Activated CD8-positive, alpha-beta T cell treated with anti-CD3 and anti-CD28 coated beads, Interleukin-2, amount 10 ng/mL, durations not matched to agents 7 days and 5 days (primary cell): ENCODE measurements at regions not wholly inside any gene's neighbourhood (a gene's known extent, or its start where the extent isn't known, plus 50 kb on each side); places are given as distances from the start of the nearest gene placed in this dataset.

Experiments
- ATAC-seq: fragments of 150-1000 bp; cut with Tn5 transposase; one replicate; pipeline ENCODE4 v1.10.0; 2021; ENCODE audit warnings: moderate library complexity
- CTCF ChIA-PET: fragments of 350-600 bp; sonication (Branson Sonifier 250); formaldehyde crosslinking; loops from one replicate; lab custom pipeline; 2021; ENCODE audit warnings: antibody characterized with exemption; lab: Charles Lee
- POLR2A ChIA-PET: fragments of 350-600 bp; sonication (Branson Sonifier 250); formaldehyde crosslinking; loops from one replicate; lab custom pipeline; 2021; ENCODE audit warnings: antibody characterized with exemption; lab: Charles Lee
- DNase-seq: peaks from one replicate; pipeline ENCODE4 v3.0.0-alpha.2; 2020
- H3K27ac Mint-ChIP-seq: one replicate; pipeline ENCODE4 v1.8.0; 2021; ENCODE audit warnings: mild to moderate bottlenecking, mixed read lengths
- H3K27me3 Mint-ChIP-seq: one replicate; pipeline ENCODE4 v1.8.0; 2021; ENCODE audit warnings: low read depth, mixed read lengths
- H3K36me3 Mint-ChIP-seq: one replicate; pipeline ENCODE4 v1.8.0; 2021; ENCODE audit warnings: low read depth, mixed read lengths
- H3K4me1 Mint-ChIP-seq: one replicate; pipeline ENCODE4 v1.8.0; 2021; ENCODE audit warnings: low read depth, mixed read lengths
- H3K4me3 Mint-ChIP-seq: one replicate; pipeline ENCODE4 v1.8.0; 2021; ENCODE audit warnings: mild to moderate bottlenecking, mixed read lengths
- H3K9me3 Mint-ChIP-seq: one replicate; pipeline ENCODE4 v1.8.0; 2022; ENCODE audit warnings: mixed read lengths; ENCODE audit not compliant: insufficient read depth

DNA sequence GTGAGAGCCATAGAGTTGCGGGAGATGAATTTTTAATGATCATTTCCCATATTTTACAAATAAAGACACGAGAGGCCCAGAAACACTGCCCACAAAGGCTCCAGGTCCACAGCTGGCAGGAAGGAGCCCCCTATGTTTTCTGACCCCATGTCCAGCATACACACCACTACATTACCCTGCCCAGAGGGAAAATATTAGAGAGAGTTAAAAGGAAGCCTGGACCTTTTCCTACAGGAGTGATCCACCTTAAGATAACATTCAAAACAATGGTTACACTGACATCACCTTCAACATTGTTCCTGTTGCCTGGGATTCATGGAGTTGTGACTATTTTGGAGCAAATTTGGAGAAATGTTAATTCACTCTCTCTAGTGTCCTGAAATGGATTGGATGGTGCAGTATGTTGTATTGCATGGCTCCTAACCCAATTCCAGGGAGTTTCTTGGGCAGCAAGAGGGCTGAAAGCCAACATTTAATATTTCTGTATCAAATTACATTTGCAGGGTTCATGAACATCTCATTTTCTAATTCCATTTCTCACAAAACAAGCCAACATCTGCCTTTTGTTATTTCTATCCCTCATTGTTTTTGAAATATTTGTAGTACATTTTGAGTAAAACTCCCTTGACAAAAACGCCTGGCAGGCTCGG, 172.5 kb downstream of the DLEU7 start:
- Mint-ChIP-seq H3K27ac (no peak overlapping the region), H3K9me3 (peaks cover 9% of the 10 kb centered on the region), H3K36me3 (no peaks in the 10 kb centered on the region), H3K4me3 (no peak overlapping the region), H3K4me1 (no peaks in the 10 kb centered on the region), H3K27me3 (peaks cover 3% of the 10 kb centered on the region)
- ATAC-seq (no peak), DNase-seq (no peak)
- ChIA-PET POLR2A (no interaction called here), CTCF (no interaction called here)

DNA sequence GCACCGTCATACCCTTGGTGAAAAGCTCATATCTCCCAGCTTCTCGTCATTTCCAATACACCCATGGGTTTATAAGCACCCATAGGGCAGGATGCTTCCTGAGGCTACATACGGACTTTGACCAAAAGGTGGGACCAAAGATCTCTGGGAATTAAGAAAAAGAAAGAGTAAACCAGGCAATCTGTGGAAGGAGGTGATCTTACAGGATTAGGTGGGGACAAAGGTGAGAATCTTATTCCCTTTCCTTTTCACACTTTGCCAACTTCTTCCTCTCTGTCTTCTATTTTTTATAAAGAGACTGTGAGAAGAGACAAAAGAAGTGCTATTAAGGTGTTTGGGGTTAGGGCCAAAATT, 172.0 kb downstream of the DLEU7 start:
- no peak for ATAC-seq
- H3K27me3 Mint-ChIP-seq, result peaks cover 3% of the 10 kb centered on the region
- H3K4me1 Mint-ChIP-seq, result peaks cover 3% of the 10 kb centered on the region
- peaks cover 4% of the 10 kb centered on the region for H3K9me3 Mint-ChIP-seq
- no peak overlapping the region for H3K27ac Mint-ChIP-seq
- POLR2A ChIA-PET, result no interaction called here
- CTCF ChIA-PET, result no interaction called here
- H3K4me3 Mint-ChIP-seq, result no peak overlapping the region
- DNase-seq, result no peak
- H3K36me3 Mint-ChIP-seq, result no peaks in the 10 kb centered on the region

DNA sequence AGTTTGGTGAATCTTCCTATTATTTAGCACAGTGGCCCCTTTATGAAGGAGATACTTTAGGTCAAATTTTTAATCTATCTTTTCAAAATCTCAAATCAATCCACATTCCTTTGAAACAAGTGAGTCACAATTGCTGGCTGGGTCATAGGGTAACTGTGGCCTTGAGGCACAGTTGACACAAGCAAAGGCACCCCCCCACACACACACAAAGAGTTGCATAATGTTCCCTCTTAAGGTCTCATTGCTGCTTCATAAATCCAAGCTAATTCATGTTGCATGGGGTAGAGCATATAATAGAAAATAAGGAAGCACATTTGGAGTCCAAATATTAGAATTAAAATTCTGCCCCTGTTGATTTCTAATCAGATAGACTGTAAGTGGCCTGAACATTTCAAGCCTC, 171.5 kb downstream of the DLEU7 start:
- POLR2A ChIA-PET, result no interaction called here
- ATAC-seq (no peak), DNase-seq (no peak)
- Mint-ChIP-seq H3K27me3 (peaks cover 2% of the 10 kb centered on the region), H3K36me3 (no peaks in the 10 kb centered on the region), H3K27ac (no peak overlapping the region), H3K4me1 (peaks cover 5% of the 10 kb centered on the region), H3K4me3 (no peak overlapping the region), H3K9me3 (peaks cover 3% of the 10 kb centered on the region)
- CTCF ChIA-PET, result interaction anchor here (1.8 kb wide), 1 partner anchor 736 kb away, joined by 4 read pairs; the partner anchor contains the start of gene SPRYD7

DNA sequence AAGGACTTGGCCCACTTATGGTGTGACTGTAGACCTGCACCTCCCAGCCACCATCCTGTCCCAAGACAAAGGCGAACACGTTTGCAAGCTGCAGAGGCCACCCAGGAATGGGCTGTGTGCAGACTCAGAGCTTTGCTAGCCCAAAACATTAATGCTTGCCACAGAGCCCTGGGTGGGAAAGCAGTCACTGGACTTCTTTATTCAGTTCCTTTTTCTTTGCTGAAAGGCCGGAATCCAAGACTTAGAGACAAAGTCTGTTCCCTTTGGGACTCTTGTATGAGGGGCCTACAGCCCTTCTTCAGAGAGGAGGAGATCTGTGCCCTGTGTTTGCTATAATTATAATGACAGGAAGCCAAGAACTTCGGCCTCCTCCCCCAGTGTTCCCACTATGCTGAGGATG, 167.8 kb downstream of the DLEU7 start:
- Mint-ChIP-seq H3K27me3 (no peaks in the 10 kb centered on the region), H3K27ac (no peak overlapping the region), H3K4me1 (peaks cover 9% of the 10 kb centered on the region), H3K9me3 (no peaks in the 10 kb centered on the region), H3K36me3 (no peaks in the 10 kb centered on the region), H3K4me3 (no peak overlapping the region)
- no peak for DNase-seq
- ChIA-PET CTCF (interaction anchor here (1.1 kb wide), 1 partner anchor 59 kb away, joined by 3 read pairs; no protein-coding TSS in a partner anchor), POLR2A (no interaction called here)
- ATAC-seq, result no peak

DNA sequence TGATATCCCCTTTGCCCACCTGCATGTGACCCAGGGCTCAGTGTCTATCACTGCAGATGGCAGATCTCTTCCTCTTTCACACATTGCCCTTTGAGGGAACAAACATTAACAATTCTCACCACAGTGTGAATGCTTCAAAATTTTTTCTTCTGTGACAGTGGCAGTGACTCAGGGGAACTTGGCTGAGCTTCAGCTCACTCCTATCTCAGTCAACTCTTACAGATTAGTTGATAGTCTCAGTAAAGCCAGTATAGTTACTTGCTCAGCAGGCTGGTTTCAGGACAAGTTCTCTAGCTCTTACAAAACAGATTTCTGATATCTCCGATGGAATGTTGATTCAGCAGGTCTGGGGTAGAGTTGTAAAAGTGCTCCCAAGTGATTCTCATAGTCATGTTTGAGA, 166.9 kb downstream of the DLEU7 start:
- POLR2A ChIA-PET, result no interaction called here
- H3K27ac Mint-ChIP-seq, result no peak overlapping the region
- H3K4me1 Mint-ChIP-seq, result peaks cover 9% of the 10 kb centered on the region
- ATAC-seq, result no peak
- H3K27me3 Mint-ChIP-seq, result no peaks in the 10 kb centered on the region
- no peak for DNase-seq
- H3K9me3 Mint-ChIP-seq, result no peaks in the 10 kb centered on the region
- H3K36me3 Mint-ChIP-seq, result no peaks in the 10 kb centered on the region
- H3K4me3 Mint-ChIP-seq, result no peak overlapping the region
- CTCF ChIA-PET, result interaction anchor here (1.0 to 1.2 kb wide), 2 partner anchors 11 to 235 kb away, joined by 3 to 5 read pairs; no protein-coding TSS in a partner anchor

DNA sequence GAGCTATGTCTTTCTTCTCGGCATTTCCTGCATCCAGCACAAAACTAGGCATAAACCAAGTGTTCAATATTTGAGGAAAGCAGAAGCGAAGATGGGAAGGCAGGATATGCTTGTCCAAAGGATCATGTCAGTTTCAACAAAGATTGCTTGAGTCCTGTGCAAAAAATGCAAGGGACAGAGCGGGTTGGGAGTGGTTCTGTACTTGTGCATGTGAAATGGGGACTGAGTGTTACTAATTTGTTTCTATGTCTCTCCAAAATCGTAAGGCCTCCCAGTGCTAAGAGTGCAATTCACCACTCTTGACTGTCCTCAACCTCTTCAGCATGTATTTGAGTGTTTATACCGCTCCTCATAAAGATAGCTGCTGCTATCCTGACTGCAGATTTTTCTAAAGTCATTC, 166.2 kb downstream of the DLEU7 start:
- Mint-ChIP-seq H3K27me3 (peaks cover 2% of the 10 kb centered on the region), H3K4me3 (no peak overlapping the region), H3K36me3 (no peaks in the 10 kb centered on the region), H3K27ac (no peak overlapping the region), H3K4me1 (peaks cover 9% of the 10 kb centered on the region), H3K9me3 (no peaks in the 10 kb centered on the region)
- CTCF ChIA-PET, result interaction anchor here (1.0 to 1.2 kb wide), 2 partner anchors 11 to 234 kb away, joined by 3 to 5 read pairs; no protein-coding TSS in a partner anchor
- POLR2A ChIA-PET, result no interaction called here
- ATAC-seq, result no peak
- DNase-seq, result no peak

DNA sequence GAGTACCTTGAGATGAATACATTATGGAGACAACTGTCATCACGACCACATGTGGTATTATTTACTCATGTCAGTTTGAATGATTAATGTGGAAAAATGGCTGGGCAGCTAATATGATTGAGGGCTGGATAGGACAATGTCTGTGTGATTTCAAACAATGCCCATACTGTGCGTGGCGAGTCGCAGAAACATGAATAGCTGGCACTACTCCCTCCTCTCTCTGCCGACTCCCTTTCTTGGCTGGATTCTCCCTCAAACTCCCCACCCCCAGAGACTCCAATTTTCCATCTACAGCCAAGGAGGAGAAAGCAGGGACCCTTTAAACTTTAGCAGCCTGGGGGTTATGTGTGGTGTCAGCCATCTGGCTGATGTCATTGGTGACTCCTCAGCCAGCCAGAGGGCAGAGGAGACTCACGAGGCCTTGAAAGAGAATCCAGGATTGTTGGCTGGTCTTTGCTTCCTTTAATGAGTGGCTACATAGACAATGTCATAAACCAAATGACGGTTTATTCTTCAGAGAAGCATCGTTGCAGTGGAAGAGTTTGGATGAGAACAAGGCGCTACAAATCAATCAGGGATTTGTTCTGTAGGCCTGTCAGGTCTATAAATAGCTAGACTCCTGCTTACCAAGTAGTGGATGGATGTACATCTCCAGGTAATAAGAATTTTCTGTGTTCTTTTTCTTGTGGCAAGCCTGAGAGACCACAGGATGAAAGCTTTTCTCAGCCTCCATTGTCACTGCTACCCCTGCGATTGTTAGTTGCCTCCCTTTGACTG, 165.6 kb downstream of the DLEU7 start:
- Mint-ChIP-seq H3K27ac (no peak overlapping the region), H3K27me3 (peaks cover 6% of the 10 kb centered on the region), H3K4me3 (no peak overlapping the region), H3K36me3 (no peaks in the 10 kb centered on the region), H3K4me1 (peaks cover 9% of the 10 kb centered on the region), H3K9me3 (no peaks in the 10 kb centered on the region)
- ChIA-PET POLR2A (no interaction called here), CTCF (no interaction called here)
- ATAC-seq (no peak), DNase-seq (no peak)

DNA sequence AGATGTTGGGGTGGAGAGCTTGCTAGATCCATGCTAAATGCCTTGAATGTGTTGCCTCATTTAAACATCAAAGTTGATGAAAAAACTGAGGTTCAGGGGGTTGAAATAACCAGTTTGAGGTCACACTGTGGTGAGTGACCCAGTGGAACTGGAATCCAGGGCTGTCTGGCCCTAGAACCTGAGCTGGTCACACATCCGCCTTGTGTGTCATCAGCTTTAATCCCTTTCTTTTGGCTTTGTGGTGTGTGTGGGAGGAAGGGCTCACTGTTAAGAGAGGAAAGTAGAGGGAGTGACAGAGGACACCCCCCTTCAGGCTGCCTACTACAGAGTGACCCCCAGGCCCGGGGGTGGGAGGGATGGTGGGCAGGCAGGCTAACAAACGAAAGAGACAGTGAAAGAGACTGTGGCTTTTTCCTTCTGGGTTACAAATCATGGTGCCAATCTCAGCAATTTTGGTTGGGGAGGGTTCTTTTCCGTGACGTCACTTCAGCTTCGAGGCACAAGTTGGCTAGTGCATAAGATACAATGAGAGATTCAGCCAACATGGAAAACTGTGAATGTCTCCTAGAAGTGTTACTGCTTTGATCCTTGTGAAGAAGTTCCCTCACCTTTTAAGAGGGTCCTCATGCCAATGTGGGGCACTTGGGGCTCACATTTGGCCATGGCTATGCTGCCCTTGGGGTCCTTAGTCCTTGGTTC, 164.9 kb downstream of the DLEU7 start:
- ChIA-PET POLR2A (no interaction called here), CTCF (no interaction called here)
- ATAC-seq, result no peak
- Mint-ChIP-seq H3K9me3 (no peaks in the 10 kb centered on the region), H3K4me3 (no peak overlapping the region), H3K36me3 (no peaks in the 10 kb centered on the region), H3K27ac (no peak overlapping the region), H3K4me1 (peaks cover 11% of the 10 kb centered on the region), H3K27me3 (peaks cover 9% of the 10 kb centered on the region)
- DNase-seq, result no peak

DNA sequence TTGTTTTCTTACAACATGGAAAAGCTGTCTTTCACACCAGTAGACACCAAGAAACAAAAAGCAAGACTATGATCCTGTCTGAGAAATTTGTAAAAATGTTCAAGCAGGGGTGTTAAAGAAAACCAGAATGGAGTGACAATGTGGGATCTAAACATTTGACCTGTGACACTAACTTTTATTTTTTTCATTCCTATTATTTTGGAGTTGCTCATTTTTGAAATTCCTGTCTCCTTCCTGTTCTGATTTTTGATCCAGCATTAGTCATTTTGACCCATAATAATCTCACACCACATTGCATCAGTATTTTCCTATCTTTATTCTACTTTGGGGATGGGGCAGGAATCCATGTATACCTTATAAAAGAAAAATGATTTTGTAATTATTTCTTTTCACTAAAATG, 164.2 kb downstream of the DLEU7 start:
- H3K4me3 Mint-ChIP-seq, result no peak overlapping the region
- H3K27ac Mint-ChIP-seq, result no peak overlapping the region
- ChIA-PET CTCF (no interaction called here), POLR2A (no interaction called here)
- peaks cover 9% of the 10 kb centered on the region for H3K27me3 Mint-ChIP-seq
- no peaks in the 10 kb centered on the region for H3K9me3 Mint-ChIP-seq
- H3K4me1 Mint-ChIP-seq, result peaks cover 18% of the 10 kb centered on the region
- no peak for ATAC-seq
- DNase-seq, result no peak
- no peaks in the 10 kb centered on the region for H3K36me3 Mint-ChIP-seq

DNA sequence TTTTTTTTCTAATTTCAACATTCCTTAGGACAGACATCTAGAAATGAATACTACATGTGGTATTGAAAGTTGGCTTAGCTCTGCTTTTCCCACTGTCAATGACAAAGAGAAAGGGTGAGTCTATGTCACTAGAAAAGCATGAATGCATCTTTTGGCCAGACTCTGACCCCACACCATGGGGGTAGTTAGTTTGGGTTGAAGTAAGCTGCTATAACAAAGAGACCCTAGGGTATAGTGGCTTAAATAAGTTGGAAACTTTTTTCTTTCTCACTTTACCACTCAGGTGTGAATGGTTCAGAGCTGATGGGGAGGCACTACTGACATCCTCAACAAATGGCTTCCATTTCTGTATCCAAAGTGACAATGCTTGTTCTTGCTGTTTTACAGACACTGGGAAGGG, 161.5 kb downstream of the DLEU7 start:
- Mint-ChIP-seq H3K4me1 (peaks cover 33% of the 10 kb centered on the region), H3K27me3 (peaks cover 9% of the 10 kb centered on the region), H3K36me3 (no peaks in the 10 kb centered on the region), H3K27ac (no peak overlapping the region), H3K4me3 (no peak overlapping the region), H3K9me3 (no peaks in the 10 kb centered on the region)
- CTCF ChIA-PET, result interaction anchor here (0.6 to 1.2 kb wide), 3 partner anchors 13 to 386 kb away, joined by 3 read pairs; no protein-coding TSS in a partner anchor
- POLR2A ChIA-PET, result interaction anchor here (0.6 kb wide), 1 partner anchor 41 kb away, joined by 3 read pairs; no protein-coding TSS in a partner anchor
- DNase-seq (no peak), ATAC-seq (no peak)

DNA sequence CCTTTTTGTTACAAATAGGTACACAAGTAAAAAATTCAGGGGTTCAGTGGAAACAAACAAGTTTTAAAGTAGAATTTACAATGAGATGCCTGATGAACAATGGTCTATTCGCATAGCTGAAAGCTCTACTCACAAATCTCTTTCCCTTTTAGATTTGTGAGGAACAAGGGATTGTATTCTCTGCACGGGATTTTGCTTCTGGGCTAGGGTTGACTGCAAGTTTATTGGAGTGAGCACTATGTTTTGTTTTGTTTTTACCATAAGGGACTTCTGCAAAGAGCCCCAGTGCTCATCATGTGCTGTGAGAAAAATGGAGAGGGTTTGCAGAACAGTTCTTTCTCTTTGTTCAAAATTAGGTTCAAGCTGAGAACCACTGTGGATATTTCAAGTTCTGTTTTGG, 160.5 kb downstream of the DLEU7 start:
- CTCF ChIA-PET, result interaction anchor here (0.6 to 1.2 kb wide), 2 partner anchors 12 to 387 kb away, joined by 3 read pairs; no protein-coding TSS in a partner anchor
- peaks cover 35% of the 10 kb centered on the region for H3K4me1 Mint-ChIP-seq
- no peak for ATAC-seq
- H3K27ac Mint-ChIP-seq, result no peak overlapping the region
- DNase-seq, result no peak
- peaks cover 9% of the 10 kb centered on the region for H3K27me3 Mint-ChIP-seq
- H3K9me3 Mint-ChIP-seq, result no peaks in the 10 kb centered on the region
- no peak overlapping the region for H3K4me3 Mint-ChIP-seq
- POLR2A ChIA-PET, result interaction anchor here (0.6 kb wide), 1 partner anchor 332 kb away, joined by 3 read pairs; no protein-coding TSS in a partner anchor
- H3K36me3 Mint-ChIP-seq, result no peaks in the 10 kb centered on the region

DNA sequence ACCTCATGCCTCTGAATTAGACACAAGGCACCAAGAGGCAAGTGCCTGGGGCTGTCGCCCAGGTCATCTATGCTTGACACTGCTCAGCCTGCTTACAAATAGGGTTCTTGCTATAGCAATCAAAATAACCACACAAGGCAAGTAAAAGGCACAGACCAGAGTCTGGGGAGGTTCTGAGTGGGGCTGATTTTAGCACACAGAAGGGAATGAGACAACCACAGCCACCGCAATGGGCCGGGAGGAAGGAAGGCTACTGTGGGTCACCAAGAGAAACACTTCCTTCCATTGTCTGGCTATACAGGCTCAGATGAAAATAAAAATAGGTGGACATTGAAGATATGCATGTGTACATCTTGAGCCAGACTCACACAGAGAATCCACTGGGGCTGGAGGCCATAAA, 159.1 kb downstream of the DLEU7 start:
- no peak overlapping the region for H3K27ac Mint-ChIP-seq
- H3K9me3 Mint-ChIP-seq, result no peaks in the 10 kb centered on the region
- H3K36me3 Mint-ChIP-seq, result no peaks in the 10 kb centered on the region
- ChIA-PET CTCF (no interaction called here), POLR2A (no interaction called here)
- peaks cover 9% of the 10 kb centered on the region for H3K27me3 Mint-ChIP-seq
- H3K4me1 Mint-ChIP-seq, result peaks cover 31% of the 10 kb centered on the region
- peak; percentile 58 for ATAC-seq
- no peak overlapping the region for H3K4me3 Mint-ChIP-seq
- DNase-seq, result no peak
